ENCODE measurements at regions not wholly inside any gene's neighbourhood (a gene's known extent, or its start where the extent isn't known, plus 50 kb on each side); places are given as distances from the start of the nearest gene placed in this dataset.

DNA sequence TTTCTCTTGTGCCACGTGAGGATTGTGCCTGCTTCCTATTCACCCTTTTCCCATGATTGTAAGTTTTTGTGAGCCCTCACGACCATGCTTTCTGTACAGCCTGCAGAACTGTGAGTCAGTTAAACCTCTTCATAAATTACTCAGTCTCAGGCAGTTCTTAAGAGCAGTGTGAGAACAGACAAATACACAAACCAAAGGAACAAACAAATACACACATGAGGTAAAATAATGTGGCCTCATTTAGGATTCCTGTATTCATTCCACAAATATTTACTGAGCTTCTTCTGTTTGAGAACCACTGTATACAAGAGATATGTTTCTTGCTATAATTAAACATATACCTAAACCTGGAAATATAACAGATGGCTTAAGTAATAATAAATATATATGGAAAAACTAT, 760.3 kb downstream of the CDH9 start:
- H2BK20ac ChIP-seq (ENCODE audit: low read depth, low read length), result no peak overlapping the region
- H3K4ac ChIP-seq (ENCODE audit: low read depth, low read length), result no peak overlapping the region
- ATAC-seq (ENCODE audit: low read depth) (no peak), DNase-seq (no peak)
- no peak overlapping the region for H2BK5ac ChIP-seq (ENCODE audit: low read depth, low read length, poor library complexity, severe bottlenecking)
- H3K9ac ChIP-seq (ENCODE audit: low read depth, low read length), result no peak overlapping the region
- no peaks in the 10 kb centered on the region for H3K27me3 ChIP-seq (ENCODE audit: control insufficient read depth, insufficient read depth, low read length)
- H2AFZ ChIP-seq (replicated peaks; ENCODE audit: low read length, poor library complexity), result no peak overlapping the region
- H3K36me3 ChIP-seq (ENCODE audit: control insufficient read depth, insufficient read depth, low read length), result no peaks in the 10 kb centered on the region
- no peak overlapping the region for H2BK120ac ChIP-seq (ENCODE audit: low read depth, low read length)
- no peak overlapping the region for H4K5ac ChIP-seq (ENCODE audit: low read depth, low read length)
- H4K20me1 ChIP-seq (ENCODE audit: insufficient read depth, low read length), result no peaks in the 10 kb centered on the region
- no peaks in the 10 kb centered on the region; the same call in 1 of the 2 replicates for H3K9me3 ChIP-seq (ENCODE audit: control insufficient read depth, insufficient read depth, low read length)
- no peak overlapping the region for H3K4me3 ChIP-seq (ENCODE audit: insufficient read depth, low read depth, low read length)
- H2BK15ac ChIP-seq (ENCODE audit: low read depth, low read length), result no peak overlapping the region
- dilution Hi-C loops (cut with HindIII; ENCODE audit: low sequenced_read_pairs, unreplicated experiment), result no loop called here
- WGBS, 2 experiments (ENCODE audit: extremely low coverage in 2 of 2, insufficient read length in 1 of 2), result no CpG with 5 or more reads among the region's 2 CpGs
- H3K79me1 ChIP-seq (ENCODE audit: low read depth in 1 of 2, low read length in 2 of 2), result no peaks in the 10 kb centered on the region
- no peak overlapping the region for H2AK9ac ChIP-seq (replicated peaks; ENCODE audit: low read depth, low read length, poor library complexity)
- H3K4me1 ChIP-seq (ENCODE audit: control insufficient read depth, insufficient read depth, low read length), result no peaks in the 10 kb centered on the region
- no peak overlapping the region for H3K4me2 ChIP-seq (ENCODE audit: low read depth, low read length)
- no peak overlapping the region for H4K8ac ChIP-seq (ENCODE audit: low read depth in 2 of 2, low read length in 2 of 2)
- no peak overlapping the region for H3K27ac ChIP-seq (ENCODE audit: insufficient read depth, low read length)
- in situ Hi-C loops (cut with MboI; ENCODE audit: low sequenced_read_pairs), result no loop called here
- no peak overlapping the region for H4K91ac ChIP-seq (ENCODE audit: insufficient read depth, low read depth, low read length)
- ChIA-PET POLR2A (ENCODE audit: unreplicated experiment) (no interaction called here), CTCF (no interaction called here)
- H2AK5ac ChIP-seq (ENCODE audit: low read depth, low read length), result no peak overlapping the region
- TF ChIP-seq NFE2L2 (IDR thresholded peaks at IDR 0.05; ENCODE audit: low read depth, low read length) (no peak), POLR2A (IDR thresholded peaks at IDR 0.05; ENCODE audit: low read depth, low read length) (no peak), CEBPB (IDR thresholded peaks at IDR 0.05; ENCODE audit: low read depth, low read length) (no peak), SMC3 (IDR thresholded peaks at IDR 0.05; ENCODE audit: low read depth, low read length) (no peak), MXI1 (IDR thresholded peaks at IDR 0.05; ENCODE audit: borderline replicate concordance, low read depth, low read length) (no peak), RFX5 (IDR thresholded peaks at IDR 0.05; ENCODE audit: low read depth, low read length) (no peak), RAD21 (IDR thresholded peaks at IDR 0.05; ENCODE audit: low read length) (no peak), CHD1 (IDR thresholded peaks at IDR 0.05; ENCODE audit: low read depth, low read length) (no peak), FOS (IDR thresholded peaks at IDR 0.05; ENCODE audit: low read depth, low read length) (no peak), MAZ (IDR thresholded peaks at IDR 0.05; ENCODE audit: borderline replicate concordance, low read depth, low read length) (no peak), RCOR1 (IDR thresholded peaks at IDR 0.05; ENCODE audit: insufficient replicate concordance, low read length) (no peak), BHLHE40 (IDR thresholded peaks at IDR 0.05; ENCODE audit: low read depth, low read length) (no peak), MAFK (IDR thresholded peaks at IDR 0.05; ENCODE audit: low read depth, low read length) (no peak), USF2 (IDR thresholded peaks at IDR 0.05; ENCODE audit: low read depth, low read length) (no peak)
- TF ChIP-seq, protein P1, sequence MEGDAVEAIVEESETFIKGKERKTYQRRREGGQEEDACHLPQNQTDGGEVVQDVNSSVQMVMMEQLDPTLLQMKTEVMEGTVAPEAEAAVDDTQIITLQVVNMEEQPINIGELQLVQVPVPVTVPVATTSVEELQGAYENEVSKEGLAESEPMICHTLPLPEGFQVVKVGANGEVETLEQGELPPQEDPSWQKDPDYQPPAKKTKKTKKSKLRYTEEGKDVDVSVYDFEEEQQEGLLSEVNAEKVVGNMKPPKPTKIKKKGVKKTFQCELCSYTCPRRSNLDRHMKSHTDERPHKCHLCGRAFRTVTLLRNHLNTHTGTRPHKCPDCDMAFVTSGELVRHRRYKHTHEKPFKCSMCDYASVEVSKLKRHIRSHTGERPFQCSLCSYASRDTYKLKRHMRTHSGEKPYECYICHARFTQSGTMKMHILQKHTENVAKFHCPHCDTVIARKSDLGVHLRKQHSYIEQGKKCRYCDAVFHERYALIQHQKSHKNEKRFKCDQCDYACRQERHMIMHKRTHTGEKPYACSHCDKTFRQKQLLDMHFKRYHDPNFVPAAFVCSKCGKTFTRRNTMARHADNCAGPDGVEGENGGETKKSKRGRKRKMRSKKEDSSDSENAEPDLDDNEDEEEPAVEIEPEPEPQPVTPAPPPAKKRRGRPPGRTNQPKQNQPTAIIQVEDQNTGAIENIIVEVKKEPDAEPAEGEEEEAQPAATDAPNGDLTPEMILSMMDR (conservative IDR thresholded peaks at IDR 0.05; ENCODE audit: low read depth, low read length), result no peak
- TF ChIP-seq, protein P2, sequence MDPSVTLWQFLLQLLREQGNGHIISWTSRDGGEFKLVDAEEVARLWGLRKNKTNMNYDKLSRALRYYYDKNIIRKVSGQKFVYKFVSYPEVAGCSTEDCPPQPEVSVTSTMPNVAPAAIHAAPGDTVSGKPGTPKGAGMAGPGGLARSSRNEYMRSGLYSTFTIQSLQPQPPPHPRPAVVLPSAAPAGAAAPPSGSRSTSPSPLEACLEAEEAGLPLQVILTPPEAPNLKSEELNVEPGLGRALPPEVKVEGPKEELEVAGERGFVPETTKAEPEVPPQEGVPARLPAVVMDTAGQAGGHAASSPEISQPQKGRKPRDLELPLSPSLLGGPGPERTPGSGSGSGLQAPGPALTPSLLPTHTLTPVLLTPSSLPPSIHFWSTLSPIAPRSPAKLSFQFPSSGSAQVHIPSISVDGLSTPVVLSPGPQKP (IDR thresholded peaks at IDR 0.05; ENCODE audit: borderline replicate concordance, low read depth, low read length), result no peak
- no peaks in the 10 kb centered on the region for H3K9me1 ChIP-seq (ENCODE audit: insufficient read depth, low read length)
- no peak overlapping the region for H3K18ac ChIP-seq (ENCODE audit: low read depth, low read length)
- H3K23ac ChIP-seq (ENCODE audit: low read depth, low read length), result no peak overlapping the region
- no peak overlapping the region for H3K56ac ChIP-seq (ENCODE audit: extremely low read depth, insufficient read depth, low read length)
- BruUV-seq (replicated peaks), result no TSS peak
- intact Hi-C loops (cut with micrococcal nuclease), result no loop called here
- H3K14ac ChIP-seq (replicated peaks; ENCODE audit: low read depth, low read length), result no peak overlapping the region

Measured in IMR-90 (cell line).